ENCODE measurements at regions not wholly inside any gene's neighbourhood (a gene's known extent, or its start where the extent isn't known, plus 50 kb on each side); places are given as distances from the start of the nearest gene placed in this dataset.

DNA sequence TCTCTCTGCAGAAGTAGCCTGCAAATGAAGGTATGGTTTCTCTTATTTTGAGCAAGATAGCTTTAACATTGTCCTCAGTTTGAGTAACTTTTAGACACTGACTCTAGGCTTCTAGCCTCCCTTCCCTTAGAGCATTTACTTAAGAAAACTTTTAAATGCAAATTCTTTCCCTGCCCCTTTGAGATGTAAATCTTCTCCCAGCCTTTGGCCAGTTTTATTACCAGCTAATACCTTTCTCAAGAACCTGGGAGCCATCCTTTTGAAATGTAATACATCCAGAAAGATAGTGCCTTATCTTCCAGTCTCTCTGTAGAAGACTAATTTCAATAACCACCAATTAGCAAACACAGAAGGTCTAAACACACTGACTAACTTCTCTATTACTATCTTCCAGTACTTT, 688.9 kb upstream of the CDH9 start:
- Histone ChIP-seq H3K36me3 (ENCODE audit: control insufficient read depth in 2 of 2, extremely low read depth in 1 of 2, insufficient read depth in 2 of 2, low read length in 2 of 2) (no peaks in the 10 kb centered on the region), H3K27me3 (ENCODE audit: control insufficient read depth in 2 of 2, insufficient read depth in 2 of 2, low read length in 2 of 2) (no peaks in the 10 kb centered on the region), H2AFZ (ENCODE audit: low read depth, low read length) (no peak overlapping the region), H3K9me3 (replicated peaks; ENCODE audit: control insufficient read depth, insufficient read depth, low read length) (peaks cover 2% of the 10 kb centered on the region), H3K9me1 (replicated peaks; ENCODE audit: control insufficient read depth, extremely low read depth, insufficient read depth, low read length) (no peaks in the 10 kb centered on the region), H3K4me2 (ENCODE audit: insufficient read depth, low read length) (no peak overlapping the region), H3K4me1 (ENCODE audit: control insufficient read depth, extremely low read depth, insufficient read depth, low read length) (no peaks in the 10 kb centered on the region), H3K4me3 (replicated peaks in 1 of 3; ENCODE audit: insufficient read depth in 1 of 3, low read depth in 1 of 3, low read length in 3 of 3) (no peak overlapping the region), H3K79me2 (ENCODE audit: control insufficient read depth, insufficient read depth, low read length) (no peaks in the 10 kb centered on the region), H4K20me1 (replicated peaks; ENCODE audit: control insufficient read depth, extremely low read depth, insufficient read depth, low read length) (no peaks in the 10 kb centered on the region), H3K9ac (replicated peaks; ENCODE audit: extremely low read depth, insufficient read depth, low read length) (no peak overlapping the region), H3K27ac (ENCODE audit: insufficient read depth, low read depth, low read length) (no peak overlapping the region)
- POLR2A ChIA-PET = no interaction called here
- CTCF ChIA-PET = no interaction called here
- BruUV-seq (replicated peaks) = no TSS peak
- TF ChIP-seq GATA2 (IDR thresholded peaks at IDR 0.05; ENCODE audit: insufficient read depth, insufficient read length, low read depth, low read length) (no peak), POLR2AphosphoS5 (IDR thresholded peaks at IDR 0.05; ENCODE audit: insufficient read depth, low read depth, low read length) (no peak), POLR2A (IDR thresholded peaks at IDR 0.05; ENCODE audit: low read depth, low read length) (no peak), EZH2 (IDR thresholded peaks at IDR 0.05; ENCODE audit: borderline replicate concordance, low read depth, low read length, severe bottlenecking) (no peak), JUN (IDR thresholded peaks at IDR 0.05; ENCODE audit: borderline replicate concordance, insufficient read depth, insufficient read length, low read depth) (no peak)
- TF ChIP-seq, protein P1, sequence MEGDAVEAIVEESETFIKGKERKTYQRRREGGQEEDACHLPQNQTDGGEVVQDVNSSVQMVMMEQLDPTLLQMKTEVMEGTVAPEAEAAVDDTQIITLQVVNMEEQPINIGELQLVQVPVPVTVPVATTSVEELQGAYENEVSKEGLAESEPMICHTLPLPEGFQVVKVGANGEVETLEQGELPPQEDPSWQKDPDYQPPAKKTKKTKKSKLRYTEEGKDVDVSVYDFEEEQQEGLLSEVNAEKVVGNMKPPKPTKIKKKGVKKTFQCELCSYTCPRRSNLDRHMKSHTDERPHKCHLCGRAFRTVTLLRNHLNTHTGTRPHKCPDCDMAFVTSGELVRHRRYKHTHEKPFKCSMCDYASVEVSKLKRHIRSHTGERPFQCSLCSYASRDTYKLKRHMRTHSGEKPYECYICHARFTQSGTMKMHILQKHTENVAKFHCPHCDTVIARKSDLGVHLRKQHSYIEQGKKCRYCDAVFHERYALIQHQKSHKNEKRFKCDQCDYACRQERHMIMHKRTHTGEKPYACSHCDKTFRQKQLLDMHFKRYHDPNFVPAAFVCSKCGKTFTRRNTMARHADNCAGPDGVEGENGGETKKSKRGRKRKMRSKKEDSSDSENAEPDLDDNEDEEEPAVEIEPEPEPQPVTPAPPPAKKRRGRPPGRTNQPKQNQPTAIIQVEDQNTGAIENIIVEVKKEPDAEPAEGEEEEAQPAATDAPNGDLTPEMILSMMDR (IDR thresholded peaks at IDR 0.05; ENCODE audit: extremely low read depth in 1 of 2, insufficient read depth in 1 of 2, low read depth in 1 of 2, low read length in 2 of 2) = no peak
- TF ChIP-seq, protein P2, sequence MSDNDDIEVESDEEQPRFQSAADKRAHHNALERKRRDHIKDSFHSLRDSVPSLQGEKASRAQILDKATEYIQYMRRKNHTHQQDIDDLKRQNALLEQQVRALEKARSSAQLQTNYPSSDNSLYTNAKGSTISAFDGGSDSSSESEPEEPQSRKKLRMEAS (IDR thresholded peaks at IDR 0.05; ENCODE audit: insufficient read depth, insufficient read length) = no peak
- dilution Hi-C loops (cut with MboI; ENCODE audit: extremely low pct_ligation_motif_present, low sequenced_read_pairs) = no loop called here
- FAIRE-seq (no peak), DNase-seq (ENCODE audit: low read depth, low spot score) (no peak)
- intact Hi-C loops (cut with micrococcal nuclease) = no loop called here

Data from endothelial cell of umbilical vein (primary cell).